H9 (cell line): ENCODE measurements at regions not wholly inside any gene's neighbourhood (a gene's known extent, or its start where the extent isn't known, plus 50 kb on each side); places are given as distances from the start of the nearest gene placed in this dataset.

ENCODE experiments used
- DNase-seq: peaks from one replicate; pipeline ENCODE4 v3.0.0-alpha.2; 2017
- H2AFZ ChIP-seq: one replicate; pipeline ENCODE4 v1.6.1; 2013; ENCODE audit warnings: mild to moderate bottlenecking, low read length, control low read depth, moderate library complexity
- H2AK5ac ChIP-seq: 2 replicates; pipeline ENCODE4 v1.6.1; 2013; ENCODE audit warnings: low read length, control low read depth, mixed read lengths; ENCODE audit not compliant: insufficient read length
- H2BK120ac ChIP-seq: one replicate; pipeline ENCODE4 v1.6.1; 2013; ENCODE audit warnings: low read depth, mild to moderate bottlenecking, low read length, control low read depth, inconsistent platforms; ENCODE audit not compliant: poor library complexity, severe bottlenecking
- H2BK12ac ChIP-seq: 2 replicates; pipeline ENCODE4 v1.6.1; 2013; ENCODE audit warnings: low read length, control low read depth, mixed read lengths, low read depth; ENCODE audit not compliant: insufficient read length
- H2BK15ac ChIP-seq: 2 replicates; pipeline ENCODE4 v1.6.1; 2013; ENCODE audit warnings: low read depth, low read length, control low read depth
- H2BK20ac ChIP-seq: one replicate; pipeline ENCODE4 v1.6.1; 2013; ENCODE audit warnings: low read depth, mild to moderate bottlenecking, low read length, control low read depth, inconsistent platforms; ENCODE audit not compliant: poor library complexity, severe bottlenecking
- H2BK5ac ChIP-seq: 2 replicates; pipeline ENCODE4 v1.6.1; 2013; ENCODE audit warnings: low read length, control low read depth, mixed read lengths; ENCODE audit not compliant: insufficient read length
- H3K14ac ChIP-seq: 2 replicates; pipeline ENCODE4 v1.6.1; 2013; ENCODE audit warnings: low read length, control low read depth; ENCODE audit not compliant: insufficient read depth
- H3K18ac ChIP-seq: 2 replicates; pipeline ENCODE4 v1.6.1; 2013; ENCODE audit warnings: low read depth, mild to moderate bottlenecking, mixed read lengths, low read length, control low read depth; ENCODE audit not compliant: insufficient read length
- H3K23ac ChIP-seq: 2 replicates; pipeline ENCODE4 v1.6.1; 2013; ENCODE audit warnings: low read length, control low read depth, mixed read lengths, low read depth; ENCODE audit not compliant: insufficient read length
- H3K23me2 ChIP-seq: 2 replicates; pipeline ENCODE4 v1.6.1; 2013; ENCODE audit warnings: low read depth, mild to moderate bottlenecking, mixed read lengths, low read length, control low read depth; ENCODE audit not compliant: insufficient read length, poor library complexity, severe bottlenecking
- H3K27ac ChIP-seq: 2 replicates; pipeline ENCODE4 v1.5.1; 2013; ENCODE audit warnings: low read length, control low read depth, mixed read lengths, low read depth; ENCODE audit not compliant: insufficient read length
- H3K27me3 ChIP-seq: 2 replicates; pipeline ENCODE4 v1.6.1; 2013; ENCODE audit warnings: low read length, control low read depth, inconsistent platforms; ENCODE audit not compliant: insufficient read depth
- H3K4ac ChIP-seq: 2 replicates; pipeline ENCODE4 v1.6.1; 2013; ENCODE audit warnings: low read depth, mild to moderate bottlenecking, control low read depth, inconsistent platforms, low read length, moderate library complexity
- H3K4me1 ChIP-seq: 2 replicates; pipeline ENCODE4 v1.6.1; 2013; ENCODE audit warnings: low read length, control low read depth, inconsistent platforms; ENCODE audit not compliant: insufficient read depth
- H3K4me2 ChIP-seq: 2 replicates; pipeline ENCODE4 v1.6.1; 2013; ENCODE audit warnings: low read length, control low read depth, mixed read lengths; ENCODE audit not compliant: insufficient read length, insufficient read depth
- H3K56ac ChIP-seq: 2 replicates; pipeline ENCODE4 v1.6.1; 2013; ENCODE audit warnings: low read depth, mild to moderate bottlenecking, mixed read lengths, low read length, control low read depth; ENCODE audit not compliant: insufficient read length
- H3K79me1 ChIP-seq: 2 replicates; pipeline ENCODE4 v1.6.1; 2013; ENCODE audit warnings: low read depth, mild to moderate bottlenecking, moderate library complexity, low read length, control low read depth, inconsistent platforms; ENCODE audit not compliant: insufficient read depth, poor library complexity, severe bottlenecking
- H3K79me2 ChIP-seq: 2 replicates; pipeline ENCODE4 v1.6.1; 2013; ENCODE audit warnings: low read length, control low read depth, inconsistent platforms; ENCODE audit not compliant: insufficient read depth
- H3K9ac ChIP-seq: 2 replicates; pipeline ENCODE4 v1.6.1; 2013; ENCODE audit warnings: low read length, control low read depth, mixed read lengths; ENCODE audit not compliant: insufficient read length; ENCODE audit errors: extremely low read depth
- H3K9me3 ChIP-seq: one replicate; pipeline ENCODE4 v1.6.1; 2013; ENCODE audit warnings: low read depth, low read length, inconsistent platforms; ENCODE audit not compliant: control insufficient read depth
- H3T11ph ChIP-seq: one replicate; pipeline ENCODE4 v1.6.1; 2013; ENCODE audit warnings: mild to moderate bottlenecking, low read length, control low read depth, inconsistent platforms
- H4K20me1 ChIP-seq: one replicate; pipeline ENCODE4 v1.6.1; 2013; ENCODE audit not compliant: control insufficient read depth, insufficient read length, insufficient read depth
- H4K5ac ChIP-seq: 2 replicates; pipeline ENCODE4 v1.6.1; 2013; ENCODE audit warnings: low read depth, mild to moderate bottlenecking, mixed read lengths, low read length, control low read depth; ENCODE audit not compliant: insufficient read length
- H4K8ac ChIP-seq: replicated peaks from 2 replicates; pipeline ENCODE4 v1.6.1; 2013; ENCODE audit warnings: low read length, control low read depth, mixed read lengths, low read depth; ENCODE audit not compliant: insufficient read length
- H4K91ac ChIP-seq: 2 replicates; pipeline ENCODE4 v1.6.1; 2013; ENCODE audit warnings: low read depth, mild to moderate bottlenecking, moderate library complexity, mixed read lengths, low read length, control low read depth; ENCODE audit not compliant: insufficient read length
- H3K27ac Mint-ChIP-seq, 3 experiments: 2 replicates in 2 of 3; 3 replicates in 1 of 3; pipeline ENCODE4 v1.8.0; 2020 to 2021; ENCODE audit warnings: mixed read lengths in 3 of 3, mild to moderate bottlenecking in 1 of 3, moderate library complexity in 1 of 3
- H3K27me3 Mint-ChIP-seq: 2 replicates; pipeline ENCODE4 v1.8.0; 2021; ENCODE audit warnings: low read depth, mild to moderate bottlenecking, moderate library complexity, mixed read lengths
- H3K36me3 Mint-ChIP-seq, 3 experiments: 2 replicates in 2 of 3; 3 replicates in 1 of 3; pipeline ENCODE4 v1.8.0; 2020 to 2021; ENCODE audit warnings: low read depth in 3 of 3, mixed read lengths in 3 of 3; ENCODE audit not compliant: insufficient read depth in 1 of 3
- H3K4me1 Mint-ChIP-seq, 2 experiments: 2 replicates each; pipeline ENCODE4 v1.8.0; 2020; ENCODE audit warnings: mixed read lengths in 2 of 2
- H3K4me3 Mint-ChIP-seq, 2 experiments: 2 replicates in 1 of 2; 3 replicates in 1 of 2; pipeline ENCODE4 v1.8.0; 2020 to 2021; ENCODE audit warnings: mild to moderate bottlenecking in 2 of 2, mixed read lengths in 2 of 2, moderate library complexity in 1 of 2
- H3K9me3 Mint-ChIP-seq, 2 experiments: 2 replicates in 1 of 2; 3 replicates in 1 of 2; pipeline ENCODE4 v1.8.0; 2020; ENCODE audit warnings: mild to moderate bottlenecking in 2 of 2, mixed read lengths in 2 of 2, moderate library complexity in 1 of 2
- CTCF ChIP-seq: fragments of 200-600 bp; sonication (generic); conservative IDR thresholded peaks from 3 replicates; pipeline ENCODE4 v1.8.0; 2021; ENCODE audit warnings: antibody characterized with exemption, mild to moderate bottlenecking
- WGBS: extraction: QIAGEN DNeasy Blood & Tissue Kit; methylation state at CpG from one replicate; pipeline ENCODE4 v1.1.7; 2013; ENCODE audit warnings: missing lambda C conversion rate, low lambda C conversion rate, mixed read lengths; ENCODE audit not compliant: insufficient read length; ENCODE audit errors: extremely low coverage; 5-methylcytosine and 5-hydroxymethylcytosine counted together

GRCh38 chr19:13668964-13669363 is 95.4 kb upstream of the MRI1 start:
- Histone ChIP-seq H3K14ac (no peak overlapping the region), H3K23ac (no peak overlapping the region), H3K79me1 (no peaks in the 10 kb centered on the region), H4K20me1 (no peaks in the 10 kb centered on the region), H2BK5ac (no peak overlapping the region), H3K18ac (no peak overlapping the region), H2BK20ac (no peak overlapping the region), H3K79me2 (no peaks in the 10 kb centered on the region), H4K91ac (no peak overlapping the region), H2BK12ac (no peak overlapping the region), H4K8ac (no peak overlapping the region), H3K23me2 (no peaks in the 10 kb centered on the region), H2AFZ (no peak overlapping the region), H3K4ac (no peak overlapping the region), H3K4me1 (no peaks in the 10 kb centered on the region), H2BK120ac (no peak overlapping the region), H3T11ph (no peak overlapping the region), H3K56ac (no peak overlapping the region), H2AK5ac (no peak overlapping the region), H3K4me2 (no peak overlapping the region), H3K27me3 (no peaks in the 10 kb centered on the region), H4K5ac (no peak overlapping the region), H3K9me3 (no peaks in the 10 kb centered on the region), H2BK15ac (no peak overlapping the region), H3K27ac (no peak overlapping the region), H3K9ac (no peak overlapping the region)
- no CpG with 5 or more reads among the region's 9 CpGs for WGBS
- peaks cover 5 to 11% of the 10 kb centered on the region in 2 experiments for H3K4me1 Mint-ChIP-seq
- H3K27ac Mint-ChIP-seq = no peak overlapping the region
- H3K9me3 Mint-ChIP-seq = peaks cover 10 to 13% of the 10 kb centered on the region in 2 experiments; a peak in 3 of 5 replicates
- peaks cover 3 to 8% (median 4%) of the 10 kb centered on the region in 3 experiments; a peak in 5 of 7 replicates for H3K36me3 Mint-ChIP-seq
- peaks cover 12% of the 10 kb centered on the region for H3K27me3 Mint-ChIP-seq
- no peak for TF ChIP-seq CTCF
- no peak for DNase-seq
- H3K4me3 Mint-ChIP-seq = no peak overlapping the region
